ENCODE measurements at regions not wholly inside any gene's neighbourhood (a gene's known extent, or its start where the extent isn't known, plus 50 kb on each side); places are given as distances from the start of the nearest gene placed in this dataset.

- Histone ChIP-seq H3K4me3 (ENCODE audit: low read length) (no peak overlapping the region), H3K9me3 (ENCODE audit: control insufficient read depth, low read depth, low read length) (no peaks in the 10 kb centered on the region), H3K4me1 (ENCODE audit: control insufficient read depth, insufficient read depth, low read length) (no peaks in the 10 kb centered on the region), H3K27me3 (ENCODE audit: control insufficient read depth, insufficient read depth, low read length) (no peaks in the 10 kb centered on the region), H3K36me3 (ENCODE audit: control insufficient read depth, insufficient read depth, low read length) (no peaks in the 10 kb centered on the region), H3K27ac (ENCODE audit: low read length) (no peak overlapping the region)
- DNase-seq, result no peak
- WGBS (ENCODE audit: insufficient coverage, low lambda C conversion rate), result no CpG with 5 or more reads among the region's 2 CpGs
Measured at GRCh38 chr1:192088496-192088895, 69.8 kb upstream of the RGS18 start.

GRCh38 chr1:192098001-192098400 lies 60.3 kb upstream of the RGS18 start:
- H3K9me3 ChIP-seq (ENCODE audit: control insufficient read depth, low read depth, low read length), result no peaks in the 10 kb centered on the region
- no peak overlapping the region for H3K4me3 ChIP-seq (ENCODE audit: low read length)
- no peaks in the 10 kb centered on the region for H3K36me3 ChIP-seq (ENCODE audit: control insufficient read depth, insufficient read depth, low read length)
- H3K4me1 ChIP-seq (ENCODE audit: control insufficient read depth, insufficient read depth, low read length), result no peaks in the 10 kb centered on the region
- no peaks in the 10 kb centered on the region for H3K27me3 ChIP-seq (ENCODE audit: control insufficient read depth, insufficient read depth, low read length)
- H3K27ac ChIP-seq (ENCODE audit: low read length), result no peak overlapping the region
- DNase-seq, result no peak
- no CpG with 5 or more reads among the region's 4 CpGs for WGBS (ENCODE audit: insufficient coverage, low lambda C conversion rate)

GRCh38 chr1:192099328-192099727 lies 58.9 kb upstream of the RGS18 start:
- no peak overlapping the region for H3K4me3 ChIP-seq (ENCODE audit: low read length)
- no peak for DNase-seq
- no peaks in the 10 kb centered on the region for H3K9me3 ChIP-seq (ENCODE audit: control insufficient read depth, low read depth, low read length)
- H3K36me3 ChIP-seq (ENCODE audit: control insufficient read depth, insufficient read depth, low read length), result no peaks in the 10 kb centered on the region
- H3K4me1 ChIP-seq (ENCODE audit: control insufficient read depth, insufficient read depth, low read length), result no peaks in the 10 kb centered on the region
- H3K27ac ChIP-seq (ENCODE audit: low read length), result no peak overlapping the region
- no peaks in the 10 kb centered on the region for H3K27me3 ChIP-seq (ENCODE audit: control insufficient read depth, insufficient read depth, low read length)

- Histone ChIP-seq H3K9me3 (ENCODE audit: control insufficient read depth, low read depth, low read length) (no peaks in the 10 kb centered on the region), H3K36me3 (ENCODE audit: control insufficient read depth, insufficient read depth, low read length) (no peaks in the 10 kb centered on the region), H3K4me3 (ENCODE audit: low read length) (no peak overlapping the region), H3K27ac (ENCODE audit: low read length) (no peak overlapping the region), H3K4me1 (ENCODE audit: control insufficient read depth, insufficient read depth, low read length) (no peaks in the 10 kb centered on the region), H3K27me3 (ENCODE audit: control insufficient read depth, insufficient read depth, low read length) (no peaks in the 10 kb centered on the region)
- DNase-seq, result peak in 1 of 2 donors; percentile 14
- 64% methylated on average over 2 of the region's 6 CpGs for WGBS (ENCODE audit: insufficient coverage, low lambda C conversion rate)
Measured at GRCh38 chr1:192100686-192101468, 57.4 kb upstream of the RGS18 start.

- no peaks in the 10 kb centered on the region for H3K9me3 ChIP-seq (ENCODE audit: control insufficient read depth, low read depth, low read length)
- H3K27ac ChIP-seq (ENCODE audit: low read length), result no peak overlapping the region
- no peaks in the 10 kb centered on the region for H3K36me3 ChIP-seq (ENCODE audit: control insufficient read depth, insufficient read depth, low read length)
- no peak for DNase-seq
- no peak overlapping the region for H3K4me3 ChIP-seq (ENCODE audit: low read length)
- H3K27me3 ChIP-seq (ENCODE audit: control insufficient read depth, insufficient read depth, low read length), result no peaks in the 10 kb centered on the region
- no peaks in the 10 kb centered on the region for H3K4me1 ChIP-seq (ENCODE audit: control insufficient read depth, insufficient read depth, low read length)
Measured at GRCh38 chr1:192104128-192104527, 54.1 kb upstream of the RGS18 start.

- H3K27ac ChIP-seq (ENCODE audit: low read length), result no peak overlapping the region
- H3K27me3 ChIP-seq (ENCODE audit: control insufficient read depth, insufficient read depth, low read length), result no peaks in the 10 kb centered on the region
- no peaks in the 10 kb centered on the region for H3K9me3 ChIP-seq (ENCODE audit: control insufficient read depth, low read depth, low read length)
- H3K4me3 ChIP-seq (ENCODE audit: low read length), result no peak overlapping the region
- WGBS (ENCODE audit: insufficient coverage, low lambda C conversion rate), result no CpG with 5 or more reads among the region's 1 CpG
- no peaks in the 10 kb centered on the region for H3K4me1 ChIP-seq (ENCODE audit: control insufficient read depth, insufficient read depth, low read length)
- no peaks in the 10 kb centered on the region for H3K36me3 ChIP-seq (ENCODE audit: control insufficient read depth, insufficient read depth, low read length)
- no peak for DNase-seq
Measured at GRCh38 chr1:192104852-192105251, 53.4 kb upstream of the RGS18 start.

- Histone ChIP-seq H3K4me1 (ENCODE audit: control insufficient read depth, insufficient read depth, low read length) (no peaks in the 10 kb centered on the region), H3K9me3 (ENCODE audit: control insufficient read depth, low read depth, low read length) (no peaks in the 10 kb centered on the region), H3K27me3 (ENCODE audit: control insufficient read depth, insufficient read depth, low read length) (no peaks in the 10 kb centered on the region), H3K27ac (ENCODE audit: low read length) (no peak overlapping the region), H3K36me3 (ENCODE audit: control insufficient read depth, insufficient read depth, low read length) (no peaks in the 10 kb centered on the region), H3K4me3 (ENCODE audit: low read length) (no peak overlapping the region)
- DNase-seq, result no peak
- WGBS (ENCODE audit: insufficient coverage, low lambda C conversion rate), result 100% methylated on average over 1 of the region's 2 CpGs
Measured at GRCh38 chr1:192108161-192108560, 50.1 kb upstream of the RGS18 start.

Measured in large intestine (tissue), 3 donors.